Medulla oblongata (tissue), 1 donor: ENCODE measurements at regions not wholly inside any gene's neighbourhood (a gene's known extent, or its start where the extent isn't known, plus 50 kb on each side); places are given as distances from the start of the nearest gene placed in this dataset.
"Not testable (repeated sequence)": the region's sequence is repeated elsewhere in the genome, so short reads cannot be mapped to it uniquely, and the experiment has no call there.

Experiments used
- DNase-seq: peaks from one replicate; pipeline ENCODE4 v3.0.0-alpha.2; 2015; ENCODE audit errors: extremely low spot score

GRCh38 chr7:156547884-156548561 is 92.6 kb upstream of the RNF32 start:
- no peak for DNase-seq

DNA sequence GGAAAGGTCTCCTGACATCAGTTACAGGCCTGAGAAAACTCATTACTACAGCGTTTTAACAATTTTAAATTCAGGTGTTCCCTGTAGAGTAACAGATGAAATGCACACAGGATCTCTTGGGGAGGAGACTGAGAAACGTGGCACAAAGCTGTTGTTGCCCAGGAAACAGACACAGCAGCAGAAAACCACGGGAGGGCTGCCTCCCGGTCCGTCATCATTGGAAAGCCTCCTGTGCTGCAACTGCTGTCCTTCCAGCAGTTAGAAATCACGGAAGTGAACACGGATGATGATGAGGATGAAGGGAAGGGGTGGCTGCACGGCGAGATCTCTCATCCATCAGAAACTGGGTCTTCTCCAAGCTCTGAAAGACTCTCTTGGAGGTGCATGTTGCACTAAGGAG is 94.6 kb upstream of the RNF32 start:
- peak; percentile 5 for DNase-seq

GRCh38 chr7:156544919-156545715 is 95.5 kb upstream of the RNF32 start:
- no peak for DNase-seq

DNA sequence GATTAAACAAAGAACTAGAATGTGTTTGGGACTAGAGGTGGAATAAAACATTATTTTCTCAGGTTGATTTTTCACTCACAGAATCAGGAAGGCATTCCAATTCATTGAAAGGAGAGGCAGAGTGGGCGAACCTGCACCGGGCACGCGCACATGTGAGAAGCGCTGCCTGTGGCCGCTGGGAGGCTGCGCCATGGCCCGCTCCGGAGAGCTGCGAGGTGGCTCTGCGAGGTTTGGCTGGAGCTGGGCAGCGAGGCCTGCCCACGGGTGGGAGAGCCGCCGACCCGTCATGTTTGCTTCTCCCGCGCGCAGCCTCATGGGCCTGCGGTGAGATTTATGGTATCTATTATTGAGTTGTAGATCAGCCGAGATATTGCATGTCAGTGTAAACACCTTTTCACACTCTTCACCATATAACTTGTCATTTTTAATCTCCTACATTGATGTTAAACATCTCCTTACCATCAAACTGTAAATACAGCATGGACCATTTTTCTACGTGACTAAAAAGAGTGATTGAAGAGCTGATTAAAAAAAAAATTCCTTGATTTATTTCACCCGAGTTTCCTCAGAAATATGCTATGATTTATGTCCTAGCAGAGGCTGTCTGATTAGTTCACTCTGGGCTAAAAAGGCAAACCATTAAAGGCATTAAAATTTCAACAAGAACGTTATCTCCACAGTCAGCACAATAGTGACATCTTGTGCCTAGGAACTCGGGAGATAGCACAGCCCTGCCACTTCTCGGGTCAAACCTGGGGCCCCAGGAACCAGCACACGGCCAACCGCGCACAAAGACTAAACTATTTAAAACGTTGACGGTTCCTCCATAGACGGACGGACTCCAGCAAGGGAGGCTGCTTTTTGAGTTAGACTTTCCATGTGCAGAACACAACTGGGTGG is 96.6 kb upstream of the RNF32 start:
- no peak for DNase-seq

DNA sequence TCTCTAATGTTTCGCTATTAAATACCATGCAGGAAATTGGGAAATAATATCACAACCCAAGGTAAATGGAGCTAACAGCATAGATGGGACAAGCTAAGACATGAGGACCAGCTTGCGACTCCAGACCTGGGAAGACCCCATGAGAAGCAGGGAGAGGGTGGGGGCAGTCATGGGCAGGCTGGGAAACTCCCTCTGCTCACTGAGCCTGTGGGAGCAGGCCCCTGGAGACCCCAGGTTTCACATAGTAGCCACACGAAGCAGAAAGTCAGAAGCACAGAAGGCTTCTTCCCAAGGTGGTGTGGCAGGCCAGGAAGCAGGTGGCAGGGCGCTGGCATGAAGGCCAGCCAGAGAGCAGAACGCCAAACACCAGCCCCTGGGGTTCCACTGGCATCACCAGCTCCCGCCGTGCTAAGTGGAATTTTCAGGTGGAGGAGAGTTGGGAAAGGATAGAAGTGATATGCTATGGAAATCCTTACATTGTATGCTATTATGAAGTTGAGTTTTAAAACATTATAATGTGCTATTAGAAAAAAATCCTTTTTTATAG is 99.9 kb upstream of the RNF32 start:
- DNase-seq: no peak

GRCh38 chr7:156539999-156540398 is 100.6 kb upstream of the RNF32 start:
- no peak for DNase-seq

DNA sequence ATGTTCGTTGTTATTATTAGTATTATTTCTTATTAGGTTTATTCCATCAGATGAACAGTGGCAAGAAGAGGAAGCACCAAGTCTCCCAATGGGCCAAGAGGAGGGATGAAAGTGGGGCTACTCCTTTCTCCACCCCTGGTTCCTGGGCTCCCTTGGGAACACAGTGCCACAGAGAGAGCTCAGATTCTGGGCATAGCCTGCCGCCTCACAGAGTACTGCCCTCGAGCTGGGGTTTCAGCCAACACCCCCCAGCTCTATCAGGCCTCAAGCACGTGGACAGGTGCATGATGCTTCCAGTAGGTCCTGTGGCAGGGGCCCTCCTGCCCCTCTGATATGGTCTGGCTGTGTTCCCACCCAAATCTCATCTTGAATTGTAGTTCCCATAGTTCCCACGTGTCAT is 103.6 kb upstream of the RNF32 start:
- no peak for DNase-seq

DNA sequence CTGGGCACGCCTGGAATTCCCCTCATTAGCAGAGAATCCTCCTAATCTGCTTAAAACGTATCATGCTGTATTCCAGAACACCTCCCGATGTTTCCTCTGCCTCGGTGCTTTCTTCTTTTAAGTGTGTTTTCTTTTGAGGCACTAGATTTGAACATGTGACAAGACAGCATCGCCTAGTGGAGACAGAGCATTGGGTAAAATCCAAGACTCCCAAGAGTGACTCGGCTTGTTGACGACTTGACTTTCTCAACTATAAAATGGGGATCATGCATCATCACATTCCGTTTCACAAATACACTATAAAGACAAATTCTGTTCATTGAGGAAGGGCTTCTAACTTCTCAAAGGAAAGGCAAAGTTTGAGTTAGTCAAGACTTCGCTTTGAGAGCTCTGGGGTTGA is 105.6 kb upstream of the RNF32 start:
- DNase-seq: no peak

DNA sequence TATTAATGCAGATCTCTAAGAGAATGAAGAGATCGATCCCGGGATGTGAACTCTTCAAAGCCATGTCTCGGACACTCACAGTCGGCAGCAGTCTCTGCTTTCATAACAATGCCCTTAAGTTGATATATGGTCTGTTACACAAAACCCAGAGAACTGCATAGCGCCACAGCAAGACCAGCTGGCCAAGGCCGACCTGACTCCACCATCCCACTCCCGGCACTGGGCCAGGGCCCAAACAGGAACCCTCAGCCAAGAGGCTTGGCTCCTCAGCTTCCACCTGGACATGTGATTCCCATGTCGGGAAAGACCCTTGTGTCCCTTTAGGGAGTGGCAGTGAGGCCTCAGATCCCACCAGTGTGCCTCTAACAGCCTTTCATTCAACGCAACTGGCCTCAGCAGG is 106.6 kb upstream of the RNF32 start:
- DNase-seq: no peak

DNA sequence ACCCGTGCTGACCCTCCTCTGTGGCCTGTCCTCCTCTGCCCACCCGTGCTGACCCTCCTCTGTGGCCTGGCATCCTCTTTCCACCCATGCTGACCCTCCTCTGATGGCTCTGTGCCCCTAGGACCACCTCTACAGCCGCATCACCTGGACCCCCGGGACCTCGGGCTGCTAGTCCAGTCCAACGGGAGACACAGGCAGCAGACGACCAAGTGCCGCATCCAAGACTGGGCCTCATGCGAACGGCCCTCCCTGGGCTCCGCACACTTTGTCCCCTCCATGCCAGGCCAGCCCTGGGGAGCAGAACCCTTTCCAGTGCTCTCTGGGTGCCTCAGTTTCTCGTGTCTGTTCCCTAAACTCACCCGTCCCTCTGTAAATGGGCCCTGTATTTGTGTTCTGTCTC is 107.2 kb upstream of the RNF32 start:
- no peak for DNase-seq

DNA sequence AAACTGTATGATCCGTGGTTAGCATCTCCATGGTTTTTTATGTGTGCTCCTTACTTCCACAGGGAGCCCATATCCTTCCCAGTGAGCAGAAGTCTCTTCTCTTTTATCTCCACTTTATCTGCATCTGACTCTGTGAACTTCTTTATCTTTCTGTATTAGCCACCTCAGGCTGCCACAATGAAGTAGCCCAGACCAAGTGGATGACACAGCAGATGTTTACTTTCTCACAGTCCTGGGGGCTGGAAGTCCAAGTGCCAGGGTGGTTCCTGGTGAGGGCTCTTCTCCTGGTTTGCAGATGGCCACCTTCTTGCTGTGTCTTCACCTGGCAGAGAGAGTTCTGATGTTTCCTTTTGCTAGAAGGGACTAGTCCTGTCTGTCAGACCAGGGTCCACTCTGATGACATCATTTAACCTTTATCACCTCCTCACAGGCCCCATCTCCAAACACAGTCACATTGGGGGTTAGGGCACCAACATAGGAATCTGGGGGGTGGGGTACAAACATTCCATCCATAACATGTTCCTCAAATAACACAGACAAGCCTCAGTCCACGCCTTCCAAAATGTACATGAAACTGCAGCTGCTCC is 108.5 kb upstream of the RNF32 start:
- no peak for DNase-seq

DNA sequence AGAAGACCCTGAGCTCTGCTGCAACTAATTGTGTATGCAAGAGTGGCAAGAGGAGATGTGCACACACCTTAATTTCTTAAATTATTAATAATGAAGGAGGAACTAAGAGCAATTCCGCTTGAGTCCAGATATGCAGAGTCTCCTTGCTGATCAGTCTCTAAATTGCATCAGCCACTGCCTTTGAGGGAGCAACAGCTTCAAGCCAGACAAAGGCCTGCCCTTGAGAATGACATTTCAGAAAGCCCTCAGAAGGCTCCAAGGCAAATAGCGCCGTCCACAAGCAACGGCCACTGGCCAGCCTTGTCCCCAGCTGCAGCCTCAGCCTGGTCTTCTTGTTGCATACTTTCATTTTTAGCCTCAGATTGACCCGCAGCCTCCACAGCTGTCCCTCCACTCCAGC is 110.6 kb upstream of the RNF32 start:
- no peak for DNase-seq

DNA sequence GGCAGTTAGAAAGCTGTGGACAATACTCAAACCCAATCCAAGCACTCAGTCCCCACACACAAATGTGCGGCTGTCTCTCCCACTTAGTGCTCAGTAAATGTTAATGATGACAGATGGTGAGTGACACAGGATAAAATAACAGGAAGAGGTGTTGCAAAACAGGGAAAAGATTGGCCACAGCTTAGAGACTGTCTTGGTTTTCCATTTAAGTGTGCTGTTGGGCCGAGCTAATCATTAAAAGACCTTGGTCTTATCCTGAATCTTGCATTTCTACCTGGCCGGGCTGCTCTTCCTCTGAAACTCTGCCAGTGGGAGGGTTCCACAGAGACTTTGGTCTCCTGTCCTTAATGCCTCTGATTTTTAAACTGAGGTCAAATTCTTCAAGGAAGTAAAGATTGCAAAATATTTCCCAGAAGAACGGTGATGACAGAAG is 113.1 kb upstream of the RNF32 start:
- no peak for DNase-seq

DNA sequence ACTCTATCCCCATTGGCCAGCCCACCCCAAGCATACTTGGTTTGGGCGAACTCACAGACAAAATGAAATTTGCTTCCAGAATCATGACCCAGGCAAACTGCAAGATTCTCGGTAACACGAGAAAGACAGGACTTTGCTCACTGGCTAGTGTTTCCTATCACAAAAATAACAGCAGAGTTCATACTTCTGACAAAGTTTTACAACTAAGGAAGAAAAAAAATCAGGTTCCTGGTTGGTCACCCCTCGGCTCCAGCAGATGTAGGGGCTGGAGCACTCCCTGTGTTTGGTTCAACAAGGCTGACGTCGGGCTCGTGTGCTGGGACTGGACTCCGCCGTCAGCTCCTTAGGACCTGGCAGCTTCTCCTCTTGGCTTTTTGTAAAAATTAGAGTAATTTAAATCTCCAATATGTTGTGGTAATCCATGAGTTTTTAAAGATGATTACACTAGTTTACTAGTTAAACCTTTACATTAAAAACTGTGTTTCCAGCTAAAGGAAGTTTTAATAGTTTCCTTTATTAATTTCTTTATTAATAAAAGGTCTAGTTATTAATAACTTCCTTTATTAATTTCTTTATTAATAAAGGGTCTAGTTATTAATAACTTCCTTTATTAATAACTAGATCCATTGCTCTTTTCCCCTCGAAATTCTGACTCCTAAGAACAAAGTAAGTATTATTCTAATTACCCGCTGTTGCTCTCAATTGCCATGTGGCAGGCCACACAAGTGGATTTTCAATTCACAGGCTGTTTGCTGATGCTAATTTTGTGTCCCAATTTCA is 115.6 kb upstream of the RNF32 start:
- DNase-seq: no peak

DNA sequence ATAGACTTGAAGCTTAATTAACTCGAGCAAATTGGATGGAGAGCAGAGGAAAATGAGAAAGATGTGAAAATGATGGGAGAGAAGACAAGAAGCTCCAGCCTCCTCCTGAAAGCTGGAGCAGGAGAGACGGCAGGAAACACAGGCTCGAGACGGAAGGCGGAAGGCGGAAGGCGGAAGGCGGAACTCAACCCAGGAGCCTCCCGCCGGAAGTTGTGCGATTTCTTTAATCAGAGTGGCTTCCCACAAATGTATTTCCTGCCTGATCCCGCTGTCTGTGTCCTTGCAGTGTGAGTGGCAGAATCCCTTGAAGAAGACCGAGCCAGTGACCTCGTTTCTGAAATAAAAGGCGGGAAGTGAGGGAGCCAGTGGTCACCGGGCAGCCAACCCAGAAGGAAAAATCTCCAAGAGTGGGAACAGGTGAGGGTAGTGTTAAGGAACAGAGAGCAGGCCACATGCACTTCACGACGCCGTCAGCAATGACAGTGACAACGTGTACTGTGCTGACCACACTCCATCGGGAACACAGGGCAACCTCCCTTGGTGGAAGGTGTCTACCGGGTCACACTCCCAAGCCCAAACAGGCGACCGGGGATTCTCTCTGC is 117.0 kb upstream of the RNF32 start:
- DNase-seq: no peak

GRCh38 chr7:156522801-156523200 is 117.8 kb upstream of the RNF32 start:
- DNase-seq: no peak

- no peak for DNase-seq
Measured at GRCh38 chr7:156519070-156519469, 121.5 kb upstream of the RNF32 start.

DNA sequence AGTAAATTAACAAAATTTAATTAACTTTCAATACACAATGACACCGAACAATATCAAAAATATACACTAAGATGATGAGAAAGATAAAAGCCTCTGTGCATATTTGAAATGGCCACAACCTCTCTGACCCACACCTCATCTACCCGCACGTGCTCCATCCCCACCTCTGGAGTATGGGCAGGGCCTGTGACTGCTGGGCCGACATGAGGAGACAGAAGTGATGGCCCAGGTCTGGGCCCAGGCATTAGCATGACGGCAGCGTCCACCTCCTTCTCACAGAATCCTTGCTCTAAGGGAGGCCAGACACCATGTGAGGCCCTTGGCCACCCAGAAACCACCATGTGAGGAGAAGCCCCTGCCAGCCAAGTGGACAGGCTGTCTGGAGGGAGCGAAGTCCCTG is 122.1 kb upstream of the RNF32 start:
- no peak for DNase-seq

GRCh38 chr7:156517858-156518257 is 122.7 kb upstream of the RNF32 start:
- DNase-seq: not testable (repeated sequence)

DNA sequence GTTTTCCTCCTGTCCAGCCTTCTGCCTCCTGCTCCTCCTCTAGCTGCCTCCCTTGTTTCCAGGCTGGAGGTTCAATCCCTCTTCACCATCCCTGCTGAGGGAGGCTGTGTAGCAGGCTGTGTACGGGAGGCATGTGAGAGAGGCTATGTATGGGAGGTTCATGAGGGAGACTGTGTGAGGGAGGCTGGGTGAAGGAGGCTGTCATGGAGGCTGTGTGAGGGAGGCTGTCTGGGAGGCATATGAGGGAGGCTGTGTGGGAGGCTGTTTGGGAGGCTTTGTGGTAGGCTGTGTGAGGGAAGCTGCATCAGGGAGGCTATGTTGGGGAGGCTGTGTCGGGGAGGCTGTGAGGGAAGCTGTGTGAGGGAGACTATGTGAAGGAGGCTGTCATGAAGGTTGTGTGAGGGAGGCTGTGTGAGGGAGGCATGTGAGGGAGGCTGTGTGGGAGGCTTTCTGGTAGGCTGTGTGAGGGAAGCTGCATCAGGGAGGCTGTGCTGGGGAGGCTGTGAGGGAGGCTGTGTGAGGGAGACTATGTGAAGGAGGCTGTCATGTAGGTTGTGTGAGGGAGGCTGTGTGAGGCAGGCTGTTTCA is 123.7 kb upstream of the RNF32 start:
- no peak for DNase-seq
